ENCODE measurements at regions not wholly inside any gene's neighbourhood (a gene's known extent, or its start where the extent isn't known, plus 50 kb on each side); places are given as distances from the start of the nearest gene placed in this dataset.
"Not testable (repeated sequence)": the region's sequence is repeated elsewhere in the genome, so short reads cannot be mapped to it uniquely, and the experiment has no call there.

- H3K4me1 Mint-ChIP-seq (ENCODE audit: low read depth); intact Hi-C loops (cut with micrococcal nuclease); DNase-seq (ENCODE audit: low spot score); H3K4me3 Mint-ChIP-seq (ENCODE audit: low read depth); H3K27ac Mint-ChIP-seq; H3K36me3 Mint-ChIP-seq (ENCODE audit: low read depth): not testable (repeated sequence)
- Mint-ChIP-seq H3K27me3 (ENCODE audit: low read depth) (peaks cover 19% of the 10 kb centered on the region), H3K9me3 (peaks cover 18% of the 10 kb centered on the region)
These were observed 54.1 kb upstream of the USP14 start for GRCh38 chr18:104264-104663.

DNA sequence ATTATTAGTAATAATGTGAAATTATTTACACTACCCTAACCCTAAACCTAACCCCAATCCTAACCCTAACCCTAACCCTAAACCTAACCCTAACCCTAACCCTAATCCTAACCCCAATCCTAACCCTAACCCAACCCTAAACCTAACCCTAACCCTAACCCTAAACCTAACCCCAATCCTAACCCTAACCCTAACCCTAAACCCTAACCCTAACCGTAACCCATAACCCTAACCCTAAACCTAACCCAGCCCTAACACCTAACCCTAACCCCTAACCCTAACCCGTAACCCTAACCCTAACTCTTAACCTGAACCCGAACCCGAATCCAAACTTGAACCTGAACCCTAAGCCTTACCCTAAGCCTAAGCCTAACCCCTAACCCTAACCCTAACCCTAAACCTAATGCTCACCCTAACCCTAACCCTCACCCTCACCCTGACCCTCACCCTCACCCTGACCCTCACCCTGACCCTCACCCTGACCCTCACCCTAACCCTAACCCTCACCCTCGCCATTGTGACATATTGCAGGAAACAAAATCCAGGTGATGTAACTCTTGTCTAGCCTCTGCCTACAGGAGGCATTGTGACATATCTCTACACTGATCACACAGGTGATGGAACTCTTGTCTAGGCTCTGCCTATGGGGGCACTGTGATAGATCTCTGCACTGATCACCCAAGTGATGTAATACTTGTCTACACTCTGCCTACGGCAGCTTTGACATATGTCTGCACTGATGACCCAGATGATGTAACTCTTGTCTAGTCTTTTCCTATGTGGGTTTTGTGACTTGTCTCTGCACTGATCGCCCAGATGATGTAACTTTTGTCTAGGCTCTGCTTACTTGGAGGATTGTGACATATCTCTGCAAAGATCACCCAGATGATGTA, 53.0 kb upstream of the USP14 start:
- peaks cover 16% of the 10 kb centered on the region for H3K27me3 Mint-ChIP-seq (ENCODE audit: low read depth)
- H3K4me3 Mint-ChIP-seq (ENCODE audit: low read depth); H3K4me1 Mint-ChIP-seq (ENCODE audit: low read depth); intact Hi-C loops (cut with micrococcal nuclease); DNase-seq (ENCODE audit: low spot score); H3K27ac Mint-ChIP-seq; H3K36me3 Mint-ChIP-seq (ENCODE audit: low read depth): not testable (repeated sequence)
- peaks cover 28% of the 10 kb centered on the region for H3K9me3 Mint-ChIP-seq

DNA sequence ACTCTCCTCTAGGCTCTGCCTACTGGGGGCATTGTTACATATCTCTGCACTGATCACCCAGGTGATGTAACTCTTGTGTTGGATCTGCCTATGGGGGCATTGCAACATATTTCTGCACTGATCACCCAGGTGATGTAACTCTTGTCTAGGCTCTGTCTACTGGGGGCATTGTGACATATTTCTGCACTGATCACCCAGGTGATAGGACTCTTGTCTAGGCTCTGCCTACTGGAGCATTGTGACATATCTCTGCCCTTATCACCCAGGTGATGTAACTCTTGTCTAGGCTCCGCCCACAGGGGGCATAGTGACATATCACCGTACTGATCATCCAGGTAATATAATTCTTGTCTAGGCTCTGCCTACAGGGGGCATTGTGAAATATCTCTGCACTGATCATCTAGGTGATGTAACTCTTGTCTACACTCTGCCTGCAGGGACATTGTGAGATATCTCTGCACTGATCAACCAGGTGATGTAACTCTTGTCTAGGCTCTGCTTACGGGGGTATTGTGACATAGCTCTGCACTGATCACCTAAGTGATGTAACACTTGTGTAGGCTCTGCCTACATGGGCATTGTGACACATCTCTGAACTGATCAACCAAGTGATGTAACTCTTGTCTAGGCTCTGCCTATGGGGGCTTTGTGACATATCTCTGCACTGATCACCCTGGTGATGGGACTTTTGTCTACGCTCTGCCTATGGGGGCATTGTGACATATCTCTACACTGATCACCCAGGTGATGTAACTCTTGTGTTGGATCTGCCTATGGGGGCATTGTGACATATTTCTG, 52.1 kb upstream of the USP14 start:
- peaks cover 12% of the 10 kb centered on the region for H3K27me3 Mint-ChIP-seq (ENCODE audit: low read depth)
- H3K27ac Mint-ChIP-seq; intact Hi-C loops (cut with micrococcal nuclease); H3K4me3 Mint-ChIP-seq (ENCODE audit: low read depth); DNase-seq (ENCODE audit: low spot score); H3K36me3 Mint-ChIP-seq (ENCODE audit: low read depth): not testable (repeated sequence)
- H3K9me3 Mint-ChIP-seq = peaks cover 30% of the 10 kb centered on the region
- H3K4me1 Mint-ChIP-seq (ENCODE audit: low read depth) = peaks cover 12% of the 10 kb centered on the region

- intact Hi-C loops (cut with micrococcal nuclease); H3K27me3 Mint-ChIP-seq (ENCODE audit: low read depth); DNase-seq (ENCODE audit: low spot score); H3K27ac Mint-ChIP-seq; H3K36me3 Mint-ChIP-seq (ENCODE audit: low read depth); H3K4me3 Mint-ChIP-seq (ENCODE audit: low read depth): not testable (repeated sequence)
- Mint-ChIP-seq H3K4me1 (ENCODE audit: low read depth) (peaks cover 15% of the 10 kb centered on the region), H3K9me3 (peaks cover 30% of the 10 kb centered on the region)
These were observed 51.4 kb upstream of the USP14 start for GRCh38 chr18:106868-107384.

GRCh38 chr18:107464-107863, 50.9 kb upstream of the USP14 start:
- Mint-ChIP-seq H3K4me1 (ENCODE audit: low read depth) (peaks cover 15% of the 10 kb centered on the region), H3K9me3 (peaks cover 30% of the 10 kb centered on the region)
- H3K27me3 Mint-ChIP-seq (ENCODE audit: low read depth); H3K27ac Mint-ChIP-seq; H3K4me3 Mint-ChIP-seq (ENCODE audit: low read depth); intact Hi-C loops (cut with micrococcal nuclease); DNase-seq (ENCODE audit: low spot score); H3K36me3 Mint-ChIP-seq (ENCODE audit: low read depth): not testable (repeated sequence)

DNA sequence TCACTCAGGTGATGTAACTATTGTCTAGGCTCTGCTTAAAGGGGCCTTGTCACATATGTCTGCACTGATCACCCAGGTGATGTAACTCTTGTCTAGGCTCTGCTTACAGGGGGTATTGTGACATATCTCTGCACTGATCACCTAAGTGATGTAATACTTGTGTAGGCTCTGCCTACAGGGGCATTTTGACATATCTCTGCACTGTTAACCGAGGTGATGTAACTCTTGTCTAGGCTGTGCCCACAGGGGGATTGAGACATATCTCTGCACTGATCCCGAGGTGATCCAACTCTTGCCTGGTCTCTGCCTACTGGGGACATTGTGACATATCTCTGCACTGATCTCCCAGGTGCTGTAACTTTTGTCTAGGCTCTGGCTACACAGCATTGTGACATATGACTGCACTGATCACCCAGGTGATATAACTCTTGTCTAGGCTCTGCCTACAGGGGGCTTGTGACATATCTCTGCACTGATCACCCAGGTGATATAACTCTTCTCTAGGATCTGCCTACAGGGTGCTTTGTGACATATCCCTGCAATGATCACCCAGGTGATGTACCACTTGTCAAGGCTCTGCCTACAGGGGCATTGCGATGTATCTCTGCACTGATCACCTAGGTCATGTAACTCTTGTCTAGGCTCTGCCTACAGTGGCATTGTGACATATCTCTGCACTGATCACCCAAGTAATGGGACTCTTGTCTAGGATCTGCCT, 50.3 kb upstream of the USP14 start:
- peak; percentile 40 for DNase-seq (ENCODE audit: low spot score)
- H3K27me3 Mint-ChIP-seq (ENCODE audit: low read depth); H3K36me3 Mint-ChIP-seq (ENCODE audit: low read depth); H3K27ac Mint-ChIP-seq; intact Hi-C loops (cut with micrococcal nuclease); H3K4me3 Mint-ChIP-seq (ENCODE audit: low read depth): not testable (repeated sequence)
- Mint-ChIP-seq H3K9me3 (peaks cover 30% of the 10 kb centered on the region), H3K4me1 (ENCODE audit: low read depth) (peaks cover 15% of the 10 kb centered on the region)
